HTR-8/SVneo (cell line): ENCODE measurements at regions not wholly inside any gene's neighbourhood (a gene's known extent, or its start where the extent isn't known, plus 50 kb on each side); places are given as distances from the start of the nearest gene placed in this dataset.

ENCODE experiments used
- DNase-seq: peaks from one replicate; pipeline ENCODE4 v3.0.0; 2011; ENCODE audit warnings: low spot score, mixed read lengths; ENCODE audit not compliant: insufficient read length
- FAIRE-seq: peaks from 2 replicates; lab custom pipeline; 2011; peaks lifted over from hg19 to GRCh38; lab: Jason Lieb, UNC

DNA sequence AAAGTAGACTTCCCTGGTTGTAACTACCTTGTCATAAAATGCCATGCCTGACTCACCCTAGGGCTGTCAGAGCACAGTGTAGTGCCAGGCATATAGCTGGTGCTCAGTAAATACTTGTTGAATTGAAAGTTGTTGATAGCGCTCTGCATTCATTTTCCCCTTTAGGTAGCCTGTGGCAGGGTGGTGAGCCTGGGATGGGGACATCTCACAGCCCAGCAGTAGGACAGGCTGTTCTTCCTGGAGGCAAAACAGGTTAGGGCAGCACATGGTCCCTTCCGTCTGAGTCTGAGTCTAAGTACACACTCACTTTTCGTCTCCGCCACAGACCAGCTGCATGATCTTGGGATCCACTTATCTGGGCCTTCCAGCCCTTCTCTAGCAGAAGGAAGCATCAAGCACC lies 401.9 kb downstream of the ZSWIM6 start:
- FAIRE-seq, result no peak
- DNase-seq, result no peak

- no peak for DNase-seq
- FAIRE-seq, result no peak
Measured at GRCh38 chr5:61734966-61735365, 402.9 kb downstream of the ZSWIM6 start.

DNA sequence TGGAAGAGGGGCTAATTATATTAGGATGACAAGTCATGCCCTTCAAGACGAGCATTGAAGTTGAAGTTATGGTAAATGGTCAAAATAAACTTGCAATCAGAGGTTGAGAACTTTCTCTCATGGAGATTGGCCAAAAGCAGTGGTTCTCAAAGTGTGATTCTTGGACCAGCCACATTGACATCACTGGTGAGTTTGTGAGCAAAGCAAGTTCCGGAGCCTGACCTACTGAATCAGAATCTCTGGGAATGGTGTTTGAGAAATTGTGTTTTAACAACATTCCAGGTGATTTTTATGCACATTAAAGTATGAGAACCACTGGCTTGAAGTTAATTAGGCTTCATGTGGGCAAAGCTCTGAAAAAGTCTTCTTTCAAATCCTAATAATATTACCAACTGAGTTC lies 403.5 kb downstream of the ZSWIM6 start:
- DNase-seq, result no peak
- FAIRE-seq, result no peak

- FAIRE-seq, result no peak
- DNase-seq, result no peak
Measured at GRCh38 chr5:61735995-61736394, 403.9 kb downstream of the ZSWIM6 start.

DNA sequence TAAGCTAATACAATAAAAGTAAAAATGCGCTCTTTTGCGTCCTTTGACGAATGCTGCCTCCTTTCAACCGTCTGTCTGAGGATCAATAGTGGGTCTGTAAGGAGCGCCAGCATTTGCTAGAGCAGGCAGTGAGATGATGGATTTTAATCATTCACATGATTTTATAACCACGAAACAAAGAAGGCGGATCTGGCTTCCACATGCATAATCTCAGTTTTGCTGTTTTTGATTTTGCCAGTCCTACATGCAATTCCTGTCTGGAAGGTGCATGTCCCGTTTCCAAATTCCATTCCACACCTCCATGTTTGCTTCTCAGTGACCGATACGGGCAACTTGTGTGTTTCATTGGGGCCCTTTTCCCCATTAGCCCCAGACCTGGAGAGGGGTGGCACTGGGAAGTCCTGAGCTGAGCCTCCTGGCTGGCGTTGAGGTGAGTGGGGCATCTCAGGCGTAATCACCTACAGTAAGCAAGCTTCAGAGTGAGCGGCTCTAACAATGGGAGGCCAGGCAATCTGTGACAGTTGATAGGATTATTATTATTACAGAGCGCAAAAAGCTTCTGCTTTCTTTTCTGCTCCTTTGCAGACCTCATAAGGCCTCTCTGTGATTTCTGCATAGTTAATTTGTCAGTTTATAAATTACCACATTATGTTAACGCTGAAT lies 405.4 kb downstream of the ZSWIM6 start:
- FAIRE-seq, result no peak

GRCh38 chr5:61737964-61738340 lies 405.9 kb downstream of the ZSWIM6 start:
- DNase-seq (no peak), FAIRE-seq (no peak)

More for the DNA sequence above, 405.4 kb downstream of the ZSWIM6 start:
- DNase-seq, result no peak

GRCh38 chr5:61738446-61738845 lies 406.4 kb downstream of the ZSWIM6 start:
- DNase-seq (no peak), FAIRE-seq (no peak)

GRCh38 chr5:61744690-61745619 lies 412.9 kb downstream of the ZSWIM6 start:
- FAIRE-seq (no peak), DNase-seq (no peak)

DNA sequence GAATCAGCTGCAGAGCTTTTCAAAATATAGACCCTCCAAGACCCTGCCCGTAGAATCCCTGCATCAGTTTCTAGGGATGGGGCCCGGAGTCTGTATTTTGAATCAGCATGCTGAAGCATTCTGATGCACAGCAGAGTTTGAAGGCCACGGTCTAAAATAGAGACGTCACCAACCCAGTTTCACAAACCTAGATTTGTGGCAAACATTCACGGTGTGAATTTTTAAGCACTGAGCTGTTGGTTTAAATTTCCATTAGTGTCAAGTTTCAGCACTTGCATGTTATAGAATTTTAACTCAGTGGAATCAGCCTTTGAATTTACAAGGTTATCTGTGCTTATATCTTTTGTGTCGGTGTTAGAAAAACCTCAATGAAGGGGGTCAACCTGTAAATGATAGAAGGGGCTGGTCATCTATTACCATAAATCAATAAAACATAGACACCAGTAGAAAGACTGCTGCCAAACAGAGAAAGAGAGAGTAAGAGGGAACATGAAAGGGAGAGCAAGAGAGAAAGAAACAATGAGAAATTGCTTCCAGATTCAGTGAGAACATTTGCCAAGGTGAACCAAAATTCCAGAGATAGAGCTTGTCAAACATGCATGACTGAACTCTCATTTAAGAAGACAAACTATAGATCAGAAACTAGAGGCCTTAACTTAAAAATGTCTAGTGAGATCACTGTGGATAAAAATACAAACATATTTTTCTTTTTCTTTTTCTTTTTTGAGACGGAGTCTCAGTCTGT lies 414.9 kb downstream of the ZSWIM6 start:
- DNase-seq (no peak), FAIRE-seq (no peak)

GRCh38 chr5:61748121-61748520 lies 416.1 kb downstream of the ZSWIM6 start:
- DNase-seq (no peak), FAIRE-seq (no peak)

DNA sequence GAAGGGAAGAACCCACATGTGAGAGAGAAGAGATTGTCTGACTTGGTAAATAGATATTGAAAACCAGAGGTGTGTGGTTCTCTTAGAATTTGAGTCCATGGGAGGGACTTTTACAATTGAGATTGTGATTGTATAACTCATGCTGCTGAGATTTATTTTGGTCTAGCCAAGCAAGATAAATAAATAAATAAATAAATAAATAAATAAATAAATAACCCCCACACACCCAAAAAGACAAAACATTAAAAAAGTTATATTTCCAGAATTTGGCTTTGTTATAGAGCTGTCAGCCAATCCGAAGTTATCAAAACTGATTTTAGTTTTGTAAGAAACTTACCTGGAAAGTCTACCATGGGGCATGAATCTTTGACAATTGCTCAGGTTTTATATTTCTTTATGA lies 416.6 kb downstream of the ZSWIM6 start:
- DNase-seq, result no peak
- no peak for FAIRE-seq

DNA sequence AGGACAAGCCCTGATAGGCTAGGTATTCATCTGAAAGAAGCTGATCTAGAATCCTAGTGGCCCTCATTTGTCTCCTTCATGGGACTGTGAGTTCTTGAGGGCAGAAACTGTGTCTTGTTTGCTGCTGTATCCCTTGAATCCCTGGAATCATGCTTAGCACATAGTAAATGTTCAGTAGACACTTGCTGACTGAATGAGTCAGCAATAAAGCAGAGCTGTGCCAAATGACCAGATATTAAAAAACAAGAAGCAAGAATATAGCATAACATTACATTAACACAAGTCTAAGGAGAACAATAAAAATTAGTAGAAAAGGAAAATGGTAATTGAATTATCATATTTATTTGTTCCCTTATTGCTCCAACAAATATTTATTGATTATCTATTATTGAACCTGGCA lies 420.5 kb downstream of the ZSWIM6 start:
- DNase-seq, result no peak
- FAIRE-seq, result no peak

GRCh38 chr5:61754792-61755191 lies 422.7 kb downstream of the ZSWIM6 start:
- DNase-seq, result no peak
- FAIRE-seq, result no peak

GRCh38 chr5:61755726-61756222 lies 423.7 kb downstream of the ZSWIM6 start:
- DNase-seq (no peak), FAIRE-seq (no peak)

DNA sequence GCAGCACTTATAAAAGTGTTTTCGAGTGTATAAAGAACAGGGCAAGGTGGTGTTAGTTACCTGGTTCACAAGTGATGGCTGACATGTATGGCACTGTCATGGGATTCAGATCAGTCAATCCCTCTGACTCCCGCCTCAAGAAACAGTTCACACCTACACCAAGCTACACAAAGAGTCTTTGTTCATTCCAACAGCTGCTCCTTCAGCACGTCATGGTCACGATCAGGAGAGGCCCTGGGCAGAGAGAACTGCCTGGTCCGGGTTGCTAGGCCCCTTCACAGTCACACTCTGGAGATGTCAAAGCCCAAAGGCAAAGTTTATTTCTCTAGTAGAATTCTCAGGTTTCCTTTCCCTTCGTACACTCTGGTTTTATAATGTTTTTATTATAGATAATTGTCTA lies 426.7 kb downstream of the ZSWIM6 start:
- FAIRE-seq, result no peak
- no peak for DNase-seq

GRCh38 chr5:61765471-61765870 lies 433.4 kb downstream of the ZSWIM6 start:
- FAIRE-seq, result no peak
- no peak for DNase-seq

DNA sequence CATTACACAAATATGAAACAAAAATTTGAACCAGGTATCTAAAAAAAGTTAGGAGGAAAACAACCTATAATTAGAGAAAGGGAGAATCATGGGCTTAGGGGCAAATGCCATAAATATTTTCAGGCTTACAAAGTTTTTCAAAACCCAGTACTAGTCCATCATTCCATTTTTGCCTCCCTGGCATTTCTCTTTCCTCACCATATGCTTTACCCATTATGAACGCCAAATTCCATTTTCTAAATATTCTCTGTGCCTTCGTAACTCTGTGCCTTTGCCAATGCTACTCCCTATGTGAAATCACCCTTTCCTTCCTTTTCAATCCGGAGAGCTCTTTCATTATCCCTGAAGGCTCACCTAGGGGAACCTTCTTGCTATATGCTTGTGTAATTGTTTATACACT lies 434.1 kb downstream of the ZSWIM6 start:
- FAIRE-seq, result no peak

DNA sequence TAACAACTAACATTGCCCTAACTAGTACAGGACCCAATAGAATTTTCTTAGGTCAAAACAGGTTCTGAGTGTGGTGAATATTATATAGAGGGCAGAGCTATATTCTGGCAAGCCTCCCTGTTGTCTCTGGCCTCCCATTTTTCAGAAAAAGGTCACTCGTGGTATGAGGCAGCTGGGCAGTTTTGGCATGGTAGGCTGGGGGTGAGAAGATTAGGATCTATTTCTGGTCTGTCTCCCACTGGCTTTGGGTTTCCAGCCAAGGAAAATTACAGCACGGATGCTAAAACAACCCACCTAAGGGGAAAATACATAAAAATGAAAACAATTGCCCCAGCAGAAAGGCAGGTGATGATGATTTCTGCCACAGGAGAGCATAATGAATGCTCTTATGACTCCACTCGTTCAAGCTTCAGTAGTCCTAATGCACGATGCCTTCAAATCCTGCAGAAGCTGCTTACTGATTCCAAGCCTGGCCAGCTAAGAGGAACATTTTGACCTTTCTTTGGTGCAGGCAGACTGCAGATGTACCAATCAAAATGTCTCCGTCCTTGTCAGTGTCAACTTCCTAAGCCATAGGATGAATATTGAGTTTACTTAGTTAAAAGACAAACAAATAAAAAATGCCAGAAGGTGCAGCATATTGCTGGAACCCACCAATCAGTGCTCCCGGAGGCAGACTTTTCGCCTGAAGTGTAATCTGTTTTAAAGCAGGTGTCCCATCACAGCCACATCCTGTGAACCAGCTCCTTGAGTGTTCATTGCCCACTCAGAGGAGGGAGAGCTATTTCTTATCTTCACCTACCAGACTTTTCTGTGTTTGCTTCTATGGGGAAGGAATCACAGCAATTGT lies 435.4 kb downstream of the ZSWIM6 start:
- FAIRE-seq, result no peak
- DNase-seq, result no peak

More for the DNA sequence above, 434.1 kb downstream of the ZSWIM6 start:
- no peak for DNase-seq

GRCh38 chr5:61768692-61769281 lies 436.7 kb downstream of the ZSWIM6 start:
- peak; percentile 35 for DNase-seq

More at GRCh38 chr5:61768692-61769281, 436.7 kb downstream of the ZSWIM6 start:
- FAIRE-seq, result peak; percentile 49
